HUES64 (cell line): ENCODE measurements at regions not wholly inside any gene's neighbourhood (a gene's known extent, or its start where the extent isn't known, plus 50 kb on each side); places are given as distances from the start of the nearest gene placed in this dataset.

ENCODE experiments used
- H3K27ac ChIP-seq: 2 replicates; pipeline ENCODE4 v1.7.0; 2013; ENCODE audit warnings: low read depth, low read length, inconsistent platforms
- H3K27me3 ChIP-seq: 2 replicates; pipeline ENCODE4 v1.6.1; 2013; ENCODE audit warnings: mild to moderate bottlenecking, low read length; ENCODE audit not compliant: insufficient read depth
- H3K36me3 ChIP-seq: 2 replicates; pipeline ENCODE4 v1.6.1; 2013; ENCODE audit warnings: mild to moderate bottlenecking, low read length; ENCODE audit not compliant: insufficient read depth
- H3K4me1 ChIP-seq: 2 replicates; pipeline ENCODE4 v1.6.1; 2013; ENCODE audit warnings: mild to moderate bottlenecking, low read length, moderate library complexity; ENCODE audit not compliant: insufficient read depth
- H3K4me3 ChIP-seq: 2 replicates; pipeline ENCODE4 v1.5.1; 2013; ENCODE audit warnings: mild to moderate bottlenecking, low read length, moderate library complexity
- H3K9ac ChIP-seq: 2 replicates; pipeline ENCODE4 v1.6.1; 2013; ENCODE audit warnings: mild to moderate bottlenecking, low read depth, low read length
- H3K9me3 ChIP-seq: 2 replicates; pipeline ENCODE4 v1.6.1; 2013; ENCODE audit warnings: low read depth, low read length; ENCODE audit not compliant: insufficient read depth
- WGBS: fragments of 150-250, 120-280 bp; methylation state at CpG from one replicate; pipeline ENCODE4 v1.1.7; 2013; ENCODE audit warnings: missing lambda C conversion rate; 5-methylcytosine and 5-hydroxymethylcytosine counted together

DNA sequence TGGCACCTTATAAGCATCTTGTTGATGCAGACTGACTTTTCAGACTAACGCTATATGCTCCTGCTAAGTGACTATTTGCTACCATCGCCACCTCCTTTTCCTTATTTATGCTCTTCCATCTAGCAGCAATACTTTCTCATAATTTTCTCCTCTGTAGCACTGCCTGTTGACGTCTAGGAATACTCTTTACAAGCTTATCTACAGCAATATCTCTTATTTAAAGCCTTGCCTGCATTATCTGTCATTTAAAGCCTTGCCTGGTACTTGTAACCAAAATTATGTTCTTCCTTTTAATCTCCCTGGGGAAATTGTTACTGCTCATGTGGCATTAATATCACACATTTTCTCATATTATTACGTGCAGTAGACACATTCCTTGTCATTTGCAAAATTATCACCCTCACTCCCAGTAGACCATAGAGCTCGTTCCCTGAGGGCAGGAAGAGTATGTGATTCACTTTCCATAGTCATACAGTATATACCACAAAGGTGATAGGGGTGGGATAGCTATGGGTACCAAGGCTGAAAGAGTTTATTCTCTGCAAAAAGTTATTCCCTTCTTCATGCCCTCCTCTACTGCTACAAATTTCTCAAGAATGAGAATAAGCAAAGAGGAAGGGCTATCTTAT, 359.7 kb upstream of the PCDH15 start:
- H3K9ac ChIP-seq, result no peak overlapping the region
- H3K27ac ChIP-seq, result no peak overlapping the region
- 88% methylated on average over 4 of the region's 5 CpGs for WGBS
- H3K4me1 ChIP-seq, result peaks cover 13% of the 10 kb centered on the region
- H3K4me3 ChIP-seq, result no peak overlapping the region
- no peaks in the 10 kb centered on the region for H3K9me3 ChIP-seq
- H3K36me3 ChIP-seq, result no peaks in the 10 kb centered on the region
- H3K27me3 ChIP-seq, result no peaks in the 10 kb centered on the region

DNA sequence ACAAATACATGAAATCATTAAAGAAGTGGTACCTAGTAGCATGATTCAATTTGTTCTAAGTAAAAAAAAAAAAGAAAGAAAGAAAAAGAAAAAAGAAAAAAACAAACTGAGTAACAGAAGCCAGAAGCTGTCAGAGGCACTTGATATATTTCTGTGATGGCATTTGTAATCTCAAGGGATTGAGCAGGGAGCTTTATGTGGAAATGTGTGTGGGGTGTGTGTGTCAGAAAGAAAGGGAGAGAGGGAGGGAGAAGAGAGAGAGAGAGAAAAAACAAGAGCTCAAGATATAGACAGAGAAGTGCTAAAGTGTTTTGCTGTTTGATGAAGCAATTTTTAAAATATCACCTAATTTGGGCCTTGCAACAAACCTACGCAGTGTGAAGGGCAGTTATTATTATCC, 357.6 kb upstream of the PCDH15 start:
- WGBS, result no CpG with 5 or more reads among the region's 1 CpG

DNA sequence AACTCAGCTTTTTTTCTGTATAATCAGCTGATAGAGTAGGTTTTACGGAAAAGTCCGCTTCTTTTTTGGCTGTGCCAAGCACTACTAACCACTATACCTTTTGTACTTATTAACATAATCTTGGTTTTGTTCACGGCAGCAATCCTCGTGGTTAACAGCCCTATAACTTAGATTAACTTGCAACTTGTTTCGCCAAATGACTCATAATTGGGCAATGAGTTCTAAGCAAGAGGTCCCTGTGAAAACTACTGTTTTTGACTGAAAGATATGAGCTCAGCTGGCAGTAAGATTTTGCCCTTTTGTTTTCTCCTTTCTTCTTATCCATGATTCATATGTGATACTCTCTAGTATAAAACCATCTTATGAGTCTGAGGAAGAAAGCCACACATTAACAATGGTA, 345.0 kb upstream of the PCDH15 start:
- Histone ChIP-seq H3K9ac (no peak overlapping the region), H3K27me3 (no peaks in the 10 kb centered on the region)

More for the DNA sequence above, 357.6 kb upstream of the PCDH15 start:
- Histone ChIP-seq H3K4me3 (no peak overlapping the region), H3K27me3 (no peaks in the 10 kb centered on the region), H3K36me3 (no peaks in the 10 kb centered on the region), H3K4me1 (peaks cover 13% of the 10 kb centered on the region), H3K9me3 (no peaks in the 10 kb centered on the region), H3K27ac (no peak overlapping the region), H3K9ac (no peak overlapping the region)

DNA sequence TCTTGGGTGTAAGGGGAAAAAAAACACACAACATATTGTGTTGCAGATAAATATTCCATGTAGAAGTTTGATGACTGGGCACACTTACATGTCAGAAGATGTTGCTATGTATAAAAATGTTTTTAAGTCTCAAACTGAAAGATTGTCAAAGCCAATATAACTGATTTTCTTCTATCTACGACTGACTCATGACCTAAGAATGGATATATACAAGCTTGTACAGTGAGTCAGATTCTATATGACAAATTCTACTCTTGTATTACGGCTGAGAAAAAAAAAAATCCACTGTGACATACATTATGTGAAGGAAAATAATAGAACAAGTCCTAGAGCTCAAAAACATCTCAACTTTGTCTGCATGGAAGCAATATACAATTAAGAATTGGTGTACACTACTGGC, 343.0 kb upstream of the PCDH15 start:
- no peak overlapping the region for H3K27ac ChIP-seq
- no peak overlapping the region for H3K9ac ChIP-seq
- H3K9me3 ChIP-seq, result no peaks in the 10 kb centered on the region
- no peak overlapping the region for H3K4me3 ChIP-seq
- no CpG with 5 or more reads among the region's 2 CpGs for WGBS
- H3K36me3 ChIP-seq, result no peaks in the 10 kb centered on the region
- no peaks in the 10 kb centered on the region for H3K27me3 ChIP-seq
- H3K4me1 ChIP-seq, result peaks cover 6% of the 10 kb centered on the region; the same call in 1 of the 2 replicates

More for the DNA sequence above, 345.0 kb upstream of the PCDH15 start:
- Histone ChIP-seq H3K36me3 (no peaks in the 10 kb centered on the region), H3K9me3 (no peaks in the 10 kb centered on the region), H3K4me3 (no peak overlapping the region), H3K27ac (no peak overlapping the region), H3K4me1 (peaks cover 6% of the 10 kb centered on the region; the same call in 1 of the 2 replicates)
- 85% methylated on average over 4 of the region's 5 CpGs for WGBS

DNA sequence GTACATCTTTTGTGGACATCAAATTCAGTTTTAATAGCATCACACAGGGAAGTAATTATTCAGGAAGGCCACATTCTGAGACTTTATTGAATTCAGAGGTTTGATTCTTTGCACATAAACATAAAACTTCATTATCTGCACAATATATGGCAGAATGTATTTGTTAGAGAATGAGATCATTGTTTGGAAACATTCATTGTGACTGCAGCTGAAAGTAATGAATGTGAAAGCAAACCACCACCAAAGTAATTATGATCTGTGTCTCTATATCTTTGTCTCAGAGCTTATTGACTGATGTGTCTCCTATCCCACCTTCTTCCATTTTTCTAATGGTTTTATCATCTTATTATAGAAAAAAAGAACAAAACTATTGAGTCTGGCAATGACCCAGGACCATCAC, 340.9 kb upstream of the PCDH15 start:
- H3K27ac ChIP-seq, result no peak overlapping the region
- H3K27me3 ChIP-seq, result no peaks in the 10 kb centered on the region
- no peaks in the 10 kb centered on the region for H3K9me3 ChIP-seq
- H3K9ac ChIP-seq, result no peak overlapping the region
- peaks cover 6% of the 10 kb centered on the region; the same call in 1 of the 2 replicates for H3K4me1 ChIP-seq
- H3K4me3 ChIP-seq, result no peak overlapping the region
- no peaks in the 10 kb centered on the region for H3K36me3 ChIP-seq

DNA sequence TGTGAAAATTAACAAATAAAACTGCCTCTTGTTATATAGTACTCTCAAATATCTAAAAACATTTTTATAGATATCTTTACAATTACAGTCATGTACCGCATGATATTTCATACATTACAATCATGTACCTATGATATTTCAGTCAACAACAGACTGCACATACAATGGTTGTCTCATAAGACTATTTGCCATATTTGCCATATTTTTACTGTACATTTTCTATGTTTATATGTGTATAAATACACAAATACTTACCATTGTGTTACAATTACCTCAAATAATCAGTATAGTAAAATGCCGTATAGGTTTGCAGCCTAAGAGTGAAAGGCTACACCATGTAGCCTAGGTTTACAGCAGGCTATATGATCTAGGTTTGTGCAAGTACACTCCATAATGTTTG, 336.0 kb upstream of the PCDH15 start:
- H3K36me3 ChIP-seq, result no peaks in the 10 kb centered on the region
- H3K9me3 ChIP-seq, result no peaks in the 10 kb centered on the region
- no peak overlapping the region for H3K27ac ChIP-seq
- H3K4me3 ChIP-seq, result no peak overlapping the region
- 95% methylated on average over 2 of the region's 2 CpGs for WGBS
- H3K27me3 ChIP-seq, result no peaks in the 10 kb centered on the region
- no peak overlapping the region for H3K9ac ChIP-seq
- H3K4me1 ChIP-seq, result peaks cover 6% of the 10 kb centered on the region; the same call in 1 of the 2 replicates

DNA sequence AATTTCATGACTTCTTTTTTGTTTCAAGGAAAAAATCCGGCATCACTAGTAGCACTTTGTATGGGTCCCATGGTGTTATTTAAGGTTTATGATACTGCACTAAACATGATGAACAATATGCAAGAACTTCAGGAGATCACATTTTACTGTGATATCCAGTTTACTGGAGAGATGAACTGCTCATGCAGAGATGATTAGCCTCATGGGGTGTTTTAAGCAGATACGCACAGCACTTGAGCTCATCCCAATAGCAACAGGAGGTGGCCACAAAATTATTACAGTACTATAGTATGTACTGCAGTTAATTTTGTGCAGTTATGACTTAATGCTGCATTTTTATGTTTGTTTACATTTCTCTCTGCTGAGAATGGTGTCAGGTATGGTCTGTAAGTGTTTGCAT, 303.7 kb upstream of the PCDH15 start:
- no peaks in the 10 kb centered on the region for H3K36me3 ChIP-seq
- no peaks in the 10 kb centered on the region for H3K9me3 ChIP-seq
- H3K27ac ChIP-seq, result no peak overlapping the region
- no peak overlapping the region for H3K9ac ChIP-seq
- H3K27me3 ChIP-seq, result no peaks in the 10 kb centered on the region
- 100% methylated on average over 2 of the region's 2 CpGs for WGBS
- no peaks in the 10 kb centered on the region for H3K4me1 ChIP-seq
- no peak overlapping the region for H3K4me3 ChIP-seq

DNA sequence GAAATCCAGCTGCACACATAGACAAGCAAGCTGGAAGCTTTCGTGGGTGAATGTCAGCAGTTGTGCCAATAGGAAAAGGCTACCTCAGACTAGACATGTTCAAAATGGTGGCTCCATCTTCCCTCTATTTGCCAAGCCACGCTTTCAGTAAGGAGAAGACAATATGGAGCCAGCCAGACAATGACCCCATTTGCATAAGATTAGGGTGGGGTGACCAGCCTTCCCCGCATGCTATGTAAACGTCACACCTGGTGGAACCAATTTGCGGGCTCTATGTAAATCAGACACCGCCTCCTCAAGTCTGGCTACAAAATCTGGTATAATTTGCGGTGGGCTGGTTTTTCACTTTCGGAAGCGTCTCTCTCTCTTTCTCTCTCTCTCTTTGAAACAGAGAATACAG, 297.4 kb upstream of the PCDH15 start:
- H3K9ac ChIP-seq, result no peak overlapping the region
- WGBS, result 94% methylated on average over 9 of the region's 9 CpGs
- H3K36me3 ChIP-seq, result no peaks in the 10 kb centered on the region
- no peaks in the 10 kb centered on the region for H3K9me3 ChIP-seq
- H3K27me3 ChIP-seq, result no peaks in the 10 kb centered on the region
- H3K4me3 ChIP-seq, result no peak overlapping the region
- no peaks in the 10 kb centered on the region for H3K4me1 ChIP-seq
- H3K27ac ChIP-seq, result no peak overlapping the region

DNA sequence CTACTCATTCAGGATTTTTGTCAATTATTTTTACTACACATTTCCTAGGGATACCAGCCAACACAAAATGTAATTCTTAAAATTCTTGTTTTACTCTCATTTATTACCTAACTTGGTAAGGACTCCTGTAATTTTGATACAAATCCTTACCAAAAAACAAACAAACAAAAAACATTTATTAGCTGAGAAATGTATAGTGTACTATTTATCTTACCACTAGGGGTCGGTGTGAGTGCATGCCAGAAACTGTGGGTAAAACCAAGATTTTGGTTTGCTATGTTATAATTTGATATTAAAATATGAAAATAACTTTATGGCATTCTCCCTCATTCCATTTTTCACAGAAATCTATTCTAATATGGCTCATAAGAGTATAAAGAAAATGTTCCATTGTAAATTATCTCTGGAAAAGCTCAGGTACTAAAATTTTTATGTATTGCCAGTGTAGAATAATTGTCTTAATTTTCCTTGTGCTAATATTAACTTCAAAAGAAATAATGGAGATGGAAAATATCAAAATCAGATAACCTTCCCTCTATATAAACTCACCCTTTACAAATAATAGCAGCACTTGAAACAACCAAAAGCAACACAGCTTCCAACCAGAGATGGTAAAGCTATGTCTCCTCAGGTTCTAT, 290.8 kb upstream of the PCDH15 start:
- Histone ChIP-seq H3K9me3 (no peaks in the 10 kb centered on the region), H3K9ac (no peak overlapping the region), H3K36me3 (no peaks in the 10 kb centered on the region), H3K27me3 (no peaks in the 10 kb centered on the region), H3K27ac (no peak overlapping the region), H3K4me3 (no peak overlapping the region), H3K4me1 (0 out of 2 replicates have a peak, but pooled peaks cover 3% of the 10 kb centered on the region)
- no CpG with 5 or more reads among the region's 1 CpG for WGBS

DNA sequence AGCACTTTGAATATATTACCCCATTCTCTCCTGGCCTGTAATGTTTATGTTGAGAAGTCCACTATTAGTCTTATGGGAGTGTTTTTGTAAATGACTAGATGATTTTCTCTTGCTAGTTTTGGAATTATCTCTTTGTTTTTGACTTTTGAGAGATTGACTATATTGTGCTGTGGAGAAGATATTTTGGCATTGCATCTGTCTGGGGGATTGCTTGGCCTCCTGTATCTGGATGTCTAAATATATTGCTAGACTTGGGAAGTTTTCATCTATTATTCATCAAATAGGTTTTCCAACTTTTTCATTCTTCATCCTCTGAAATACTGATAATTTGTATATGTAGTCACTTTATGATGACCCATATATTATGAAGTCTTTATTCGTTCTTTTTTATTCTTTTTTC, 277.1 kb upstream of the PCDH15 start:
- Histone ChIP-seq H3K9me3 (no peaks in the 10 kb centered on the region), H3K36me3 (no peaks in the 10 kb centered on the region)

DNA sequence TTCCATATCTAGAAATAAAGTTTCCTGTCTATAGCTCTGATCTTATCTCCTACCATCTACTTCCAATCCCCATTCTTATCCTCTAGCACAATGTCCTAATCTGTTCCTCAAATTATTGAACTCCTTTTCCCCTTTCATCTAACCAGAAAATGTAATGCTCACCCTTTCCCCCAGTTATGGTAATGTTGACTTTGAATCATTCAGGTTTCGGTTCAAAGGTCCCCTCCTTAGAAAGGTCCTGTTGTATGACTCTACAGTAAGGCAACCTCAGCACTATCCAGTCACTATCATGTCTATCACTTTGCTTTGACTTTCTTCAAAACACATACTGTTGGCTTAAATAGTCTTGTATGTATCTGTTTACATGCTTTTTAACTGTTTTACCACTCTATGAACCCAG, 264.2 kb upstream of the PCDH15 start:
- H3K27me3 ChIP-seq, result no peaks in the 10 kb centered on the region
- no peaks in the 10 kb centered on the region for H3K9me3 ChIP-seq
- 100% methylated on average over 1 of the region's 1 CpG for WGBS
- no peak overlapping the region for H3K27ac ChIP-seq
- no peak overlapping the region for H3K4me3 ChIP-seq
- H3K4me1 ChIP-seq, result no peaks in the 10 kb centered on the region
- no peaks in the 10 kb centered on the region for H3K36me3 ChIP-seq
- H3K9ac ChIP-seq, result no peak overlapping the region

More for the DNA sequence above, 277.1 kb upstream of the PCDH15 start:
- no CpG with 5 or more reads among the region's 1 CpG for WGBS
- Histone ChIP-seq H3K27me3 (no peaks in the 10 kb centered on the region), H3K4me1 (no peaks in the 10 kb centered on the region), H3K9ac (no peak overlapping the region), H3K27ac (no peak overlapping the region), H3K4me3 (no peak overlapping the region)
